DLD1 (cell line): ENCODE measurements at regions not wholly inside any gene's neighbourhood (a gene's known extent, or its start where the extent isn't known, plus 50 kb on each side); places are given as distances from the start of the nearest gene placed in this dataset.

Experiments
- in situ Hi-C: cut with HindIII; loops from 2 replicates; pipeline ENCODE4 v1.10.0; 2017; ENCODE audit warnings: low sequenced_read_pairs

DNA sequence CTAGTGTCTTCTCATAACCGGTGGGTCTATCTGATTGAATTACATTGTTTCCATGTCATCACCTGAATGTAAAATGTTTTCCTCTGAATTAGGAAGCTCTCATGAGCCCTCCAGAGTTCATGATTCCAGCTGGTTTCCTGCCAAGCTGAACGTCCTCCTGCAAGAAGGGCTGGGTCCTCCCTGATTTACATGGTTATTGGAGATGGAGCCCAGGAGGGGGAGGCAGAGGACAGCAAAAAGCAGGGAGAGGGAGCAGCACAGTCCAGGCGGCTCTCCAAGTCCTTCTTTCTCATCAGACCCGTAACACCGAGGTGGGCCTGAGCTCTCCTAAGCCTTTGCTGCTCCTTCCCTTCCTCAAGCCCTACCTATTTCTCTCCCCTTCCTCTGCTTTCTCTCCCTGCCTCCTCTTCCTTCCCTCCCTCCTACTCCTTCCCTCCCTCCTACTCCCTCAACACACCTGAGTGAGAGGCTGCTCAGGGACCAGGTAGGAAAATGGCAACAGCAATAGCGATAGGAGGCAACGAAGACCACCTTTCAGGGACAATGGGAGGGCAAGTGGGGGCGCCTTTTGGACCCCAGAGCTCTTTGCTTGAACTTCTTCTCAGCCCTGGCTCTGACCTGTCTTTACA lies 265.9 kb downstream of the PRDM2 start:
- in situ Hi-C loops: no loop called here

DNA sequence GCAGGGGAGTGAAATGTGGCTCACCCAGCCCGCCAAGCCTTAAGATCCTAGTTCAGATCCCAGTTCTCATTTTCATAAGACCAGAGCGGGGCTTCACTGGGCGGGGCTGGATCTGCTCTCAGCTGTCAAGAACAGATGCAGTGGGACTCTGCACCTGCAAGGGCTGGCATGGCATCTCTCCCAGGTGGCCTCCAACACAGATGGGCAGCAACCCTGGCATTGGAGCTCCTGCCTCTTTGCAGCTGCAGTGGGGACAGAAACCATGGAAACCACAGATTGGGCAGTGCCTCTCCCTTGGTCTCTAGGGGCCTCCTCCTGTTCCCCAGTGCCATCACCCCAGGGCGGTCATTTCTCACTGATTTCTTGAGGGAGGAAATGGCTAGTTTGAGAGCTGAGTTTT lies 267.7 kb downstream of the PRDM2 start:
- in situ Hi-C loops: no loop called here

DNA sequence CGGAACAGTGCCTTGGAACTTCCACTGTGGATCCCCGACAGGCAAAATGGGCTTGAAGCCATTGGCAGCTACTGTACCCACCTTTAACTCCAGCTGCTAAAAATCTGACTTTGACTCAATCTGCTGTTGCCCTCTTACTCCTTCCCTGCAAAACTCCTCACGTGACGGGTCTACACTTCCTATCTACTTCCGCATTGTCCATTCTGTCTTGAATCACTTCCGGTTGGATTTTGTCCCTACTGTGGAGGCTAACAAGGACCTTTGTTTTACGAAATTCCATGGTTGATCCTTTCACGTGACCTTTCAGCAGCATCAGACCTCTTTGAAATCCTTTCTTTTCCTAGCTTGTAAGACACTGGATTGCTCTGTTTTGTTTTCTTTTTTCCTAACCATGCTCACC lies 268.4 kb downstream of the PRDM2 start:
- in situ Hi-C loops: no loop called here

DNA sequence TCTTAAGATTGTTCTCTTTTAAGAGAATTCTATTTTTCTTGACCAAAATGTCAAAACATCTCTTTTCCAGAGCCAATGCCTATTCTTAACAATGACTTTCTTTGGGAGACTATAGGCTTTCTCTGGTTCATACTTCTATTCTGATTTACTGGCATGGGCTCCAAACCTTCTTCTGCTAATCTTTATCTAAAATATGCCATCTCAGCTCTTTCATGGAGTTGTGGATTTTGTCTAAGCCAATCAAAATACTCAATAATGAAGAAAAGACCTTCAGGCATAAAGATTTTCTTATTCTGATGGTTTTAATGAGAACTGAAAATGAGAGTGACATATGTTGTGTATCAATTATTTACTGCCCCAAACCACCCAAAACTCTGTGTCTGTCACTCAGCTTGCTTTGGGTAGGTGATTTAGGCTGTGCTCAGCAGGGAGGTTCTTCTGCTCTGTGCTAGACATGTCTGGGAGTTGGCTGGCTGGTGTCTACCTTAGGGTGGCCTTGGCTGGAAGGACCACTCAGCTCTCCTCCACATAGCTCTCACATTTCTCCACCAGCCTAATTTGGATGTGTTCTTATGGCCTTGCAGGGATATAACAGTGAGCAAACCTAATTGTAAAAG lies 270.8 kb downstream of the PRDM2 start:
- in situ Hi-C loops: no loop called here

DNA sequence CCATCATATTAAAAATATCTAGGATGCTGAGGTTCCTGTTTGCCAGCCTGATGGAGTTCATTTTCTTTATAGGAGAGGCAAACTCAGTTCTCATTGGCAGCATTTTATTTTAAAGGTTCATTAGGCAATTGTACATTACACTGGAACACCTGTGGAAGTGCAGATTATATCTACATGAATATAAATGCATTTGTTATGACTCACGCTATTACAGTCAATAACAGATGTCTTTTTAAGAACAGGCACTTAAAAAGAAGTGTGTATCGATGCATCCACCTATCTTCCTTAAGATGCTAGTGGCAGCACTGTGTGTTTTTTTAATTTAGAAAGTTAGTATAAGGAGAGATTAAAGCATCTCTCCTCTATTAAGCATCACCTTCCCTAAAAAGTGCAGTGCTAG lies 276.5 kb downstream of the PRDM2 start:
- in situ Hi-C loops: no loop called here

DNA sequence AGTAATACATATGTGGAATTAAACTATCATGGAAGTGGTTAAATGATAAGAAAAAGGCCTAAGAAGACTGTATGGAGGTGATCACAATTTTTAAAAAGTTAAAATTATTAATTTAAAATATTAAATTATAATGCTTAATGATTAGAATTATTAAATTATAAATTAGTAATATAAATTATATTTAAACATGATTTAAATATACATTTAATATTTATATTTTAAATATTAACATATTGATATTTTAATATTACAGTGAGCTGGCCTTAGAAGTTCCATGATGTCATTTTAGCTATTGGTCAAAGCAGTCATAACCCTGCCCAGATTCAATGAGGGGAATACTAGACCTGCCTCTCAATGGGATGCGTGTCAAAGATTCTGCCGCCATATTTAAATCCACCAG lies 281.2 kb downstream of the PRDM2 start:
- in situ Hi-C loops: no loop called here

DNA sequence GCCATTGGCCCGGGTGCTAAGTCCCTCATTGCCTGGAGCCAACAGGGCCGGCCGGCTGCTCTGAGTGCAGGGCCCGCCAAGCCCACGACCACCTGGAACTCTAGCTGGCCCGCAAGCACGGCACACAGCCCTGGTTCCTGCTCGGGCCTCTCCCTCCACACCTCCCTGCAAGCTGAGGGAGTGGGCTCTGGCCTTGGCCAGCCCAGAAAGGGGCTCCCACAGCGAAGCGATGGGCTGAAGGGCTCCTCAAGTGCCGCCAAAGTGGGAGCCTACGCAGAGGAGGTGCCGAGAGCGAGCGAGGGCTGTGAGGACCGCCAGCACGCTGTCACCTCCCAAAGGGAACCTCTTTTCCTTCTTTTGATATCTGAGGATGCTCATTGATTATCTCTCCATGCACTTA lies 283.4 kb downstream of the PRDM2 start:
- in situ Hi-C loops: no loop called here

DNA sequence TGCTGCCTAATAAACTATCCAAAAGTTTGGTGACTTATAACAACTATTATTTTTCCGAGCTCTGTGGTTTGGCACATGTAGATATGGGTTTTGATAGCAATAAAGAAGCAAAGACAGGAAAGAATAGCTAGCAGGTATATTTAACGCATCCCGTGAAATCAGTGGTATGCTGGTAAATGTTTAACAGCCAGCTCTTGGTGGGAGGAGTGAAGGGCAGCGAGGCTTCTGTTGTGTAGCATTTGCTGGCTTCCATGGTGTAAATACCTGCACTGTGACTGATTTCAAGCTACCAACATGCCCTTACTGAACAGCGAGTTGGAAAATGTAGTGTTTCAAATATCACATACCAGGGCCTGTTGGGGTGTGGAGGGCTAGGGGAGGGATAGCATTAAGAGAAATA lies 291.0 kb downstream of the PRDM2 start:
- in situ Hi-C loops: no loop called here

DNA sequence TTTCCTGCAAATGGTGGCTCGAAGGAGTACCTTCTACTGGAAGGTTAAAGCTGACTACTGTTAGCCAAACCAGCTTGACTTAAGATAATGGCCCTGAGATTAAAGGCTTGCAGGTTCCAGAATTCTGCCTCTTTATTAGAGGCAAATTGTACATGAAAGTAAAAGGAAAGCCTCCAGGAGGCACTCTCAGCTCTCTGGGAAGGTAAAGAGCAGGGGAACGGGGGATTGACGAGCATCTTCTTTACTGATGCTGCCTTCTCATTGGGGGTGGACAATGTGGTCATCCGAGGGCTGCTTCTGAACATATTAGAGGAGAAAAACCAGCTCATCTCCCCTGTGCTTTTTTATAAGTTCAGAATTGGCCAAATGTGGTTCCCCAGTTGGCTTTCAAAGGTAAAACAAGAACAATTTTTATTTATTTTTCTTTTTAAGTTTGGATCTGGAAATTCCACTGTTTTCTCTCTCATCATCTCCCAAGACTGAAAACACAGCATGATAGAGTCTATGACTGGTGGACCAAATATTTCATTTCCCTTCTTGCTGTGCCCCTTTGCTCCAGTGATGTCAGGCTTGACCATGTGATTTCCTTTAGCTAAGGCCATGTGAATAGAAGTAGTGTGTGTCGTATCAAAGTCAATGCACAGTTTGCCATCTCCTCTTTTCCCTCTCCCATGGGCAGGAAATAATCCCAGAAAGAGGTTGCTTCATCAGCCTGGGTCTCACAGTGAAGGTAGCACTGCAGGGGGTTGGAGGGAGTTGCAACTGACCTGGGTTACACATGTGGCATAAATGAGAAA lies 292.7 kb downstream of the PRDM2 start:
- in situ Hi-C loops: no loop called here

DNA sequence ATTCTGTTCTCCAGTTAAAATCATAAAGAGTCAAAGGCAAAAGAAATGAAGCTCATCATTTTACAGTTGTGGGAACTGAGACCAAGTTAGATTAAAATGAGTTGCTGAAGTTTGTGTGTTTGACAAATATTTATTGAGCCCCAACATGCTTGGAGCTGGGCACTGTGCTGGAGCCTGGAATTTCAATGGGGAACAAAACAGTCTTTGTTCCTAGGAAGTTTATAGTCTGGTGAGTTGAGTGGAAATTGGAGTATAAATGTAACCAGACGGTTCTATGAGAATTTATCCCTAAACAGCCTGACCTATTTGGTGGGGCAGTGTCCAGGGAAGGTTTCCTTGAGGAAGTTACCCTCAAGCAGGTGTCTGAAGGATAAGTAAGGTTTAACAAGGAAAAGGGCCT lies 294.4 kb downstream of the PRDM2 start:
- in situ Hi-C loops: no loop called here

DNA sequence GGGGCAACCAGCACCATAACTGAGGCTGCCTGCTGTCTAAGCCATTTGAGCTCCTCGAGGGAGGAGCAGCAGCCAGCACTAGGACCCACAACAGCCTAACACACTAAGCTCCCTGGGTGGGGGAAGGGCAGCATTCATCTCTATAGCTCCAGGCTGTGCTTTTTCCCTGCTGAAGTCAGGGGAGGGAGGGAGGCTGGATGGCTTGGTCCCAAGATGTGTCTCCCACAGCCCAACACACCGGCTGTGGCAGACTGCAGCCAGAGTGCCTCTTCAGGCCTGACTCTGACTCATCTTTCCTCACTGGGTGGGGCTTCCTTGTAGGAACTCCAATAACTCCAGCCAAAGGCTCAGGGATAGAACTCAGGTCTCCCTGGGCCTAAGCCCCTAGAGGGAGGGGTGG lies 296.3 kb downstream of the PRDM2 start:
- in situ Hi-C loops: no loop called here

DNA sequence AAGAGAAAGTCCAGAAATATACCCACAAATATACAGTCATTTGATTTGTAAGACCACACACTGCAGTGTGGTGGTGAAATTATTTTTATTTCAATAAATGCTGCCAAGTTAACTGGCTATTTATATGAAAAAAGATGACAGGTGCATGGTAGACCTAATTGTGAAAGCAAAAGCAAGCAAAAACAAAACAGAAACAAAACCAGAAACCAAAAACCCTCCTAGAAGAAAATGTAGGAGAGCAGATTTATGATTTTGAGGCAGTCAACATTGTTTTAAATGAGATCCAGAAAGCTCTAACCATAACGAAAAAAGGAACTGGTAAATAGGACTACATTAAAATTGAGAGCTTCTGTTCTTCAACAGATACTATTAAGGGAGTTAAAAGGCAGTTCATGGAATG lies 303.6 kb downstream of the PRDM2 start:
- in situ Hi-C loops: no loop called here

DNA sequence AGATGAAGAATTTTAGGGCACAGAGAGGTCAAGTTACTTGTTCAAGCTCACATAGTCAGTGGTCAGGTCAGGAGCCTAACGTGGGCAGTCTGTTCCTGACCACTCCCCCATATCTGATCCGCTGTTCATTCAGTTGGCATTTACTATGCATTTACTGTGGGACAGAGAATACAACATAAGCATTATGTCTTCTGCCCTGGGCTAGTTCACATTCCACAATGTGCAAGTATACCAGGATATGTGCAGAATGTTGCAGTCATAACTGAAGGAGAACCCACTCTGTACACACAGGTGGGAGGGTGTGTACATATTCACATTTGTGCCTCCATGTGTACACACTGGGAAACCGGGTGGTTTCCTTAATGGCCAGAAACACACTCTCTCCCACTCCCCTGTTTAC lies 309.6 kb downstream of the PRDM2 start:
- in situ Hi-C loops: no loop called here

DNA sequence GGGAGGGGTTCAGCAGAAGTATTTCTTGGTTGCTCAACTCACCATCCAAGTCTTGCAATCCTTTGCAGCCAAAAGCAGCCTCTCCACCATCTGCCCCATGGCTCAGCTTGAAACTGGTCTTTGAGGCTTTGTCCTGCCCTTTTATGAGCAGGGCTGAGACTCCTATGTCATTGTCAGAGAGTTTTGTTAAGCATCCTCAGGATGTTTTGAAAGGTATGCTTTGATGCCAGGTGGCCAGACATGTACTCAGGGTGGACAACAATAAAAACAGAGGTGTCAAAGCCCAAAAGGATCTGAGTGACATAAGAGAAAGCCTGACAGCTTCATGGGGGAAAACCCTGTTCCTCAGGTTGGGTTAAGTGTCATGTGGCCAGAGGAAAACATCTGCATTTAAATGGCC lies 310.5 kb downstream of the PRDM2 start:
- in situ Hi-C loops: no loop called here

DNA sequence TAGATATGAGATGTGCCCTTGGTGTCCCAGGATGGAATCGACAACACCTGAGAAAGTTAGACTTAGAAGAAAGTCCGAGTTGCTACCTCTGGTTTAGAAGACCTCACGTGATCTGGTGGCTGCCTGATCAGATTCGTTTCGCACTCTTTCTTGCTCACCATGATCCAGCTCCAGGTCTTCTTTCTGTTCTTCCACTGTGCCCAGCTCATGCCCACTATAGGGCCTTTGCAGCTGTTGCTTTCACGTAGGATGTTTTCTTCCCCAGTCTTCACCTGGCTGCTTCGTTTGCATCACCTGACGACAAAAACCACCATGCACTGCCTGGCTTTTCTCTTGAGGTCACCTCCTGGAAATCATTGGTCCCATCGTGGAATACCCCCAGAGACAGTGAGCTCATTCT lies 311.1 kb downstream of the PRDM2 start:
- in situ Hi-C loops: no loop called here

DNA sequence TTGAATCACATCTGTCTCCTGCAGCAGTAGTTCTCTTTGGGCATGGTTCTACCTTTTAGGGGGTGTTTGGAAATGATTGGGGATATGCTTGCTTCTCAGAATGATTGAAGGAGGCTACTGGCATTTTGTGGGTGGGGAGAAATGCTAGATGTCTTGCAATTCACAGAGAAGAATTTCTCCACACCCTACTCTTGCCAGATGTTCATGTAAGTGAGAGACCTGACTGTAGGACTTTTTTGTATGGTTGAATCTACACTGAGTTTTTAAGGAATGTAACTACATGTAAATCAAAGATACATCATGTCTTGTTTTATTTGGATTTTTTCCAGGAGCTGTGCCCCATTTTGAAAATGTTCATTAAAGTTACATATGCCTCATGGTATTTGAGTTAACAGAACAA lies 311.9 kb downstream of the PRDM2 start:
- in situ Hi-C loops: no loop called here

DNA sequence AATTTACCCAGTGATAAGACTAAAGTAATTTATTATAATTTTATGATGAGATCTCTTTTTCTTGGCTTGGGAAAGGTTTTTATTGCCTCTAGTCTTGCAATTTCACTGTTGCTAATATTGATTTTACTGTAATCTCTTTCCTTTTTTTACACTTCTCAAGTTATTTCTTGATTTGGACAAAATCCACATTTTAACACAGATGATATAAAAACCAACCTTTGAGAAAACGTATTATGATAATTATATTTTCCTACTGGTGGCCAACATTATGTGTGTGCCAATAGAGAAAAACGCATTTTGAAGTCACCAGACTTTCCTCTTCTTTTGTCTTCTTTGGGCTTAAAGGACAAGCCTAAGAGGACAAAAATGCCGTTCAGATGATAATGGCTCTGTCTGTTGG lies 314.9 kb downstream of the PRDM2 start:
- in situ Hi-C loops: no loop called here

DNA sequence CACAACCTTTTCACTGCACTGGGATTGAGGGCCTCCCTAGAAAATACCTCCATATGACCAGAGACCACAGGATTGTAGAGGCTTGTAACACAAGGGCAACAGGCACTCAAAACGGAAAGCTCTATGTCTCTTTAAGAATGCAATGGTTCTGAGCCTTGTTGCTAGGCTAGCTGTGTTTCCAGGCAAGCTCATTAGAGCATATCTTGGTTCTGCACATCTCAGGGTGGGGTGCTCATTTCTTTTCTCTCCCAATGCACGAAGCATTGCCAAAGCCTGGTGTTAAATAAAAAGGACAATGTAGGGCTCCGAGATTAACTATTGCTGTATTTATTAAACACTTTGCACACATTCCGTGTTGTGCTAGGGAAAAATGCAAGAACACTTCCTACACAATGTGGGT lies 315.9 kb downstream of the PRDM2 start:
- in situ Hi-C loops: no loop called here

DNA sequence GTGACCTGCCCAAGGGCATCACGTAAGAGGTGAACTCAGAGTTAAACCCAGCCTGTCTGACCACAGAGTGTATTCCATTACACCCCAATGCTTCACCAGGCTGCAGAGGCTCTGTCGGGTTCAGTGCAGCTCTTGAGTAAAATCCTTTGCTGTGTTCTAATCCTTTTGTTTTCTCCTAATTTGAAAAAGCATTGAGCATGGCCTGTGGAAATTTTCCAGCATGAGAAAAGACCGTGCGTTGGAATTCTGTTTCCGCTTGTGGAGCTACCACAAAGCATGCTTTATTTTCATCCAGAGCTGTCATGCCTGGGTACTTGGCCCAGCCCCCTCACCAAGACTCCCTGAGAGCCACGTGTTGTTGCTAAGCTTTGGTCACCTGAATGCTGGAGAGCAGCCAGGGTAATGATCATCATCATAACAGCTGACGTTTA lies 317.6 kb downstream of the PRDM2 start:
- in situ Hi-C loops: no loop called here

DNA sequence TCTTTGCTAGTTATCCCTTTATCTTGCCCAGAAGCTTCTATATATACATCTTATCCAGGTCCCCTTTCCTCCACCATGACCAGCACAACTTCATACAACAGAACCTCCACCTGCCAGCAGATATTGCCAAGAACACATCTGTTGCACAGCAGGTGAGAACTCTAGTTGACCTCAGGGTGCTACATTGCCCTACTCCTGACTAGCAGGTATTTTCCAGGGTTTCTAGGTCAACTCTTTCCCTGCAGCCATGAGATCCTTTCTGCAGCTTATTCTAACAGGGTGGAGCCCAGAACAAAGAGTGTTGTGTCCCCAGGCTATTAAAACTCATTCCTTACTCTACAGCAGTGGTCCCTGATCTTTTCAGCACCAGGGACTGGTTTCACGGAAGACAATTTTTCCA lies 319.5 kb downstream of the PRDM2 start:
- in situ Hi-C loops: no loop called here

DNA sequence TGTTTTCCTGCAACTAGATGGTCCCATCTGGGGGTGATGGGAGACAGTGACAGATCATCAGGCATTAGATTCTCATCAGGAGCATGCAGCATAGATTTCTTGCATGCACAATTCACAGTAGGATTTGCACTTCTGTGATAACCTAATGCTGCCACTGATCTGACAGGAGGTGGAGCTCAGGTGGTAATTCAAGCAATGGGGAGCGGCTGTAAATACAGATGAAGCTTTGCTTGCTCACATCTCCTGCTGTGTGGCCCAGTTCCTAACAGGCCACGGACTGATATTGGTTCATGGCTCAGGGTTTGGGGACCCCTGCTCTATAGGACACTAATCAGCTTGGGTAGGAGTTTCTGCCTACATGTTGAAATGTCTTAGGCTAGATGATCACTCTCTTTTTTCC lies 320.0 kb downstream of the PRDM2 start:
- in situ Hi-C loops: no loop called here

DNA sequence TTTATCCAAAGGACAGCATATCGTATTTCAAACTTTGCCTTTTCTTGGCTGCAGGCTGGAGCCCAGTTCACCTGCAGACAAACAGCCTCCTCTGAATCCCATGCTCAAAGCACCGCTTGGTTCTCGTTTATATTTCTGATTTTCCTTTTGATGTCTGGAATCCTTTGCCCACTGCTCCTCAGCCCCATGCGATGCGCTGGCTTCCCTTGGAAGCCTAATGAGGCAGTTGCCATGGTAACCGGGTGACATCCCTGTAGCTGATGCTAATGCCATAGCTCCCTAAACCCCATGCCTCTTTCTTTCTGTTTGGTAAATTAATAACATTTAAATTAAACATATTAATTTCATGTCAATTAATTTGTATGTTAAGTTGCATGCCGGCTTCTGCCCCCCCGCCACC lies 327.1 kb downstream of the PRDM2 start:
- in situ Hi-C loops: no loop called here
